ENCODE measurements at regions not wholly inside any gene's neighbourhood (a gene's known extent, or its start where the extent isn't known, plus 50 kb on each side); places are given as distances from the start of the nearest gene placed in this dataset.

- TF ChIP-seq CTCF (conservative IDR thresholded peaks at IDR 0.05; ENCODE audit: low read depth, low read length) (no peak), RFX5 (IDR thresholded peaks at IDR 0.05; ENCODE audit: low read depth, low read length) (no peak), POLR2A (IDR thresholded peaks at IDR 0.05; ENCODE audit: low read depth, low read length) (no peak), MXI1 (IDR thresholded peaks at IDR 0.05; ENCODE audit: borderline replicate concordance, low read depth, low read length) (no peak), ELK1 (IDR thresholded peaks at IDR 0.05; ENCODE audit: borderline replicate concordance, low read depth, low read length) (no peak), MAFK (IDR thresholded peaks at IDR 0.05; ENCODE audit: low read depth, low read length) (no peak), CEBPB (IDR thresholded peaks at IDR 0.05; ENCODE audit: low read depth, low read length) (no peak), FOS (IDR thresholded peaks at IDR 0.05; ENCODE audit: low read depth, low read length) (no peak), NFE2L2 (IDR thresholded peaks at IDR 0.05; ENCODE audit: low read depth, low read length) (no peak), RAD21 (IDR thresholded peaks at IDR 0.05; ENCODE audit: low read length) (no peak), BHLHE40 (IDR thresholded peaks at IDR 0.05; ENCODE audit: low read depth, low read length) (no peak), USF2 (IDR thresholded peaks at IDR 0.05; ENCODE audit: low read depth, low read length) (no peak), CHD1 (IDR thresholded peaks at IDR 0.05; ENCODE audit: low read depth, low read length) (no peak)
Measured at GRCh38 chr7:32774541-32774951, 117.0 kb downstream of the KBTBD2 start.
